ENCODE measurements at regions not wholly inside any gene's neighbourhood (a gene's known extent, or its start where the extent isn't known, plus 50 kb on each side); places are given as distances from the start of the nearest gene placed in this dataset.

GRCh38 chr3:117814975-117815374 is 1105.4 kb downstream of the TUSC7 start:
- Histone ChIP-seq H3K27ac (ENCODE audit: low read depth, low read length) (no peak overlapping the region), H4K20me1 (ENCODE audit: insufficient read depth, low read length) (no peaks in the 10 kb centered on the region), H2AFZ (ENCODE audit: low read depth, low read length) (no peak overlapping the region), H3K4me3 (ENCODE audit: insufficient read depth, low read depth, low read length) (no peak overlapping the region), H3K4me1 (ENCODE audit: insufficient read depth, low read length) (no peaks in the 10 kb centered on the region), H3K9me3 (ENCODE audit: insufficient read depth, low read depth, low read length) (no peaks in the 10 kb centered on the region), H3K79me2 (ENCODE audit: insufficient read depth, low read length) (no peaks in the 10 kb centered on the region), H3K36me3 (ENCODE audit: insufficient read depth, low read length) (no peaks in the 10 kb centered on the region), H3K4me2 (ENCODE audit: low read length) (no peak overlapping the region), H3K9ac (ENCODE audit: low read length) (no peak overlapping the region), H3K27me3 (ENCODE audit: insufficient read depth, low read length) (no peaks in the 10 kb centered on the region)
- DNase-seq (ENCODE audit: low read depth): no peak
- H3K27ac Mint-ChIP-seq (ENCODE audit: unreplicated experiment): no peak overlapping the region
- no peak for TF ChIP-seq EZH2 (IDR thresholded peaks at IDR 0.05; ENCODE audit: insufficient read depth, low read length)
- TF ChIP-seq, protein P1, sequence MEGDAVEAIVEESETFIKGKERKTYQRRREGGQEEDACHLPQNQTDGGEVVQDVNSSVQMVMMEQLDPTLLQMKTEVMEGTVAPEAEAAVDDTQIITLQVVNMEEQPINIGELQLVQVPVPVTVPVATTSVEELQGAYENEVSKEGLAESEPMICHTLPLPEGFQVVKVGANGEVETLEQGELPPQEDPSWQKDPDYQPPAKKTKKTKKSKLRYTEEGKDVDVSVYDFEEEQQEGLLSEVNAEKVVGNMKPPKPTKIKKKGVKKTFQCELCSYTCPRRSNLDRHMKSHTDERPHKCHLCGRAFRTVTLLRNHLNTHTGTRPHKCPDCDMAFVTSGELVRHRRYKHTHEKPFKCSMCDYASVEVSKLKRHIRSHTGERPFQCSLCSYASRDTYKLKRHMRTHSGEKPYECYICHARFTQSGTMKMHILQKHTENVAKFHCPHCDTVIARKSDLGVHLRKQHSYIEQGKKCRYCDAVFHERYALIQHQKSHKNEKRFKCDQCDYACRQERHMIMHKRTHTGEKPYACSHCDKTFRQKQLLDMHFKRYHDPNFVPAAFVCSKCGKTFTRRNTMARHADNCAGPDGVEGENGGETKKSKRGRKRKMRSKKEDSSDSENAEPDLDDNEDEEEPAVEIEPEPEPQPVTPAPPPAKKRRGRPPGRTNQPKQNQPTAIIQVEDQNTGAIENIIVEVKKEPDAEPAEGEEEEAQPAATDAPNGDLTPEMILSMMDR (IDR thresholded peaks at IDR 0.05; ENCODE audit: insufficient read depth, low read depth, low read length): no peak
- FAIRE-seq: no peak
- H3K4me1 Mint-ChIP-seq (ENCODE audit: low read depth, unreplicated experiment): no peaks in the 10 kb centered on the region
- no peaks in the 10 kb centered on the region for H3K36me3 Mint-ChIP-seq (ENCODE audit: low read depth, unreplicated experiment)
- no peaks in the 10 kb centered on the region for H3K9me3 Mint-ChIP-seq (ENCODE audit: unreplicated experiment)
- no peak overlapping the region for H3K4me3 Mint-ChIP-seq (ENCODE audit: unreplicated experiment)
- H3K27me3 Mint-ChIP-seq (ENCODE audit: low read depth, unreplicated experiment): peaks cover 2% of the 10 kb centered on the region

GRCh38 chr3:117817103-117817502 is 1107.5 kb downstream of the TUSC7 start:
- Histone ChIP-seq H3K36me3 (ENCODE audit: insufficient read depth, low read length) (no peaks in the 10 kb centered on the region), H2AFZ (ENCODE audit: low read depth, low read length) (no peak overlapping the region), H3K4me2 (ENCODE audit: low read length) (no peak overlapping the region), H3K4me3 (ENCODE audit: insufficient read depth, low read depth, low read length) (no peak overlapping the region), H3K27ac (ENCODE audit: low read depth, low read length) (no peak overlapping the region), H3K27me3 (ENCODE audit: insufficient read depth, low read length) (no peaks in the 10 kb centered on the region), H3K9me3 (ENCODE audit: insufficient read depth, low read depth, low read length) (no peaks in the 10 kb centered on the region), H4K20me1 (ENCODE audit: insufficient read depth, low read length) (no peaks in the 10 kb centered on the region), H3K4me1 (ENCODE audit: insufficient read depth, low read length) (peaks cover 6% of the 10 kb centered on the region), H3K9ac (ENCODE audit: low read length) (no peak overlapping the region), H3K79me2 (ENCODE audit: insufficient read depth, low read length) (no peaks in the 10 kb centered on the region)
- DNase-seq (ENCODE audit: low read depth) (no peak), FAIRE-seq (no peak)
- Mint-ChIP-seq H3K4me1 (ENCODE audit: low read depth, unreplicated experiment) (peaks cover 10% of the 10 kb centered on the region), H3K27me3 (ENCODE audit: low read depth, unreplicated experiment) (peaks cover 2% of the 10 kb centered on the region), H3K36me3 (ENCODE audit: low read depth, unreplicated experiment) (no peaks in the 10 kb centered on the region), H3K27ac (ENCODE audit: unreplicated experiment) (no peak overlapping the region), H3K9me3 (ENCODE audit: unreplicated experiment) (no peaks in the 10 kb centered on the region), H3K4me3 (ENCODE audit: unreplicated experiment) (no peak overlapping the region)
- TF ChIP-seq, protein P1 (IDR thresholded peaks at IDR 0.05; ENCODE audit: insufficient read depth, low read depth, low read length): no peak
- no peak for TF ChIP-seq EZH2 (IDR thresholded peaks at IDR 0.05; ENCODE audit: insufficient read depth, low read length)

DNA sequence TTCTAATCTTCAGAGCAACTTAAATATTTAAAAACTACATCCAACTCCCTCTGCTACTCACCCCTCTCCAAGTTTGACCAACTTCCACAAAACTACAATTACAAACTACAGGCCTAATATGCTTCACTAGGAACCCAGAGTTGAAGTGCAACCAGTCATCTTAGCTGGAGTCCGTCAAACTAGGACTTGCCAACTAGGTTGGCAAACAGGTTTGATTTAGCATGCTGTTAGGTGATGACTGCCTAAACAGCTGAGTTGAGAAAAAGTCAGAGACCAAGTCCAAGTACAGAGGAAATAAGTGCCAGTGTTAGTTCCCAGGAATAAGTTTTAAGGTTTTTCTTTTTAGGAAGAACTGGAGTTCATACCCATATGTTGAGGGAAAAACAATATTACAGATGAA is 1109.0 kb downstream of the TUSC7 start:
- FAIRE-seq (no peak), DNase-seq (ENCODE audit: low read depth) (no peak)
- H3K79me2 ChIP-seq (ENCODE audit: insufficient read depth, low read length): no peaks in the 10 kb centered on the region
- Mint-ChIP-seq H3K36me3 (ENCODE audit: low read depth, unreplicated experiment) (no peaks in the 10 kb centered on the region), H3K4me3 (ENCODE audit: unreplicated experiment) (no peak overlapping the region), H3K27ac (ENCODE audit: unreplicated experiment) (no peak overlapping the region), H3K27me3 (ENCODE audit: low read depth, unreplicated experiment) (no peaks in the 10 kb centered on the region), H3K4me1 (ENCODE audit: low read depth, unreplicated experiment) (peaks cover 10% of the 10 kb centered on the region), H3K9me3 (ENCODE audit: unreplicated experiment) (no peaks in the 10 kb centered on the region)
- no peak overlapping the region for H2AFZ ChIP-seq (ENCODE audit: low read depth, low read length)
- peaks cover 6% of the 10 kb centered on the region for H3K4me1 ChIP-seq (ENCODE audit: insufficient read depth, low read length)
- TF ChIP-seq EZH2 (IDR thresholded peaks at IDR 0.05; ENCODE audit: insufficient read depth, low read length): no peak
- TF ChIP-seq, protein P1 (IDR thresholded peaks at IDR 0.05; ENCODE audit: insufficient read depth, low read depth, low read length): no peak
- H3K27me3 ChIP-seq (ENCODE audit: insufficient read depth, low read length): no peaks in the 10 kb centered on the region
- H3K4me3 ChIP-seq (ENCODE audit: insufficient read depth, low read depth, low read length): no peak overlapping the region
- H3K9ac ChIP-seq (ENCODE audit: low read length): no peak overlapping the region
- no peak overlapping the region for H3K4me2 ChIP-seq (ENCODE audit: low read length)
- H4K20me1 ChIP-seq (ENCODE audit: insufficient read depth, low read length): no peaks in the 10 kb centered on the region
- H3K9me3 ChIP-seq (ENCODE audit: insufficient read depth, low read depth, low read length): no peaks in the 10 kb centered on the region
- H3K27ac ChIP-seq (ENCODE audit: low read depth, low read length): no peak overlapping the region
- no peaks in the 10 kb centered on the region for H3K36me3 ChIP-seq (ENCODE audit: insufficient read depth, low read length)

Data from astrocyte (in vitro differentiated cells and primary cell).